SK-N-SH (cell line): ENCODE measurements at regions not wholly inside any gene's neighbourhood (a gene's known extent, or its start where the extent isn't known, plus 50 kb on each side); places are given as distances from the start of the nearest gene placed in this dataset.

Experiments used
- CTCF ChIA-PET: fragments of 300-600, 350-600 bp; formaldehyde crosslinking; extraction: SDS; loops from one replicate; lab custom pipeline; 2021; lab: Yijun Ruan, JAX
- POLR2A ChIA-PET: fragments of 350-600 bp; sonication (Branson Sonifier 250); formaldehyde crosslinking; extraction: SDS; loops from one replicate; lab custom pipeline; 2020; ENCODE audit warnings: antibody characterized with exemption, inconsistent platforms; lab: Yijun Ruan, JAX
- DNase-seq: peaks from one replicate; pipeline ENCODE4 v3.0.0; 2012
- H2AFZ ChIP-seq: fragments of 200-600 bp; sonication (generic); 2 replicates; pipeline ENCODE4 v1.8.1; 2016; ENCODE audit warnings: antibody characterized with exemption, mild to moderate bottlenecking, low read depth
- H3F3A ChIP-seq: fragments of 200-600 bp; sonication (generic); replicated peaks from 2 replicates; pipeline ENCODE3; 2016; ENCODE audit warnings: antibody characterized with exemption, mild to moderate bottlenecking; ENCODE audit not compliant: insufficient read depth
- H3K27ac ChIP-seq, 2 experiments: fragments of 200-500 bp in 1 of 2; fragments of 200-600 bp in 1 of 2; sonication (Bioruptor generic) in 1 of 2; sonication (generic), shearing (Covaris generic) in 1 of 2; 2 replicates each; pipeline versions ENCODE4 v1.5.1 to v1.6.1; 2014 to 2016; ENCODE audit warnings: low read depth in 2 of 2, inconsistent platforms in 1 of 2, low read length in 1 of 2, mild to moderate bottlenecking in 1 of 2, mixed read lengths in 1 of 2
- H3K27me3 ChIP-seq: fragments of 200-600 bp; sonication (generic), shearing (Covaris generic); 2 replicates; pipeline ENCODE4 v1.6.1; 2016; ENCODE audit warnings: mixed run types; ENCODE audit not compliant: insufficient read depth
- H3K36me3 ChIP-seq, 2 experiments: fragments of 200-500 bp in 1 of 2; fragments of 200-600 bp in 1 of 2; sonication (Bioruptor generic) in 1 of 2; sonication (generic) in 1 of 2; replicated peaks in 1 of 2; 2 replicates each; pipeline versions ENCODE3 to v1.5.1; 2014 to 2016; ENCODE audit warnings: low read length in 1 of 2, mild to moderate bottlenecking in 1 of 2; ENCODE audit not compliant: insufficient read depth in 2 of 2, control insufficient read depth in 1 of 2
- H3K4me1 ChIP-seq, 2 experiments: fragments of 200-500 bp in 1 of 2; fragments of 200-600 bp in 1 of 2; sonication (Bioruptor generic) in 1 of 2; sonication (generic), shearing (Covaris generic) in 1 of 2; 2 replicates each; pipeline versions ENCODE4 v1.5.1 to v1.6.1; 2014 to 2016; ENCODE audit warnings: low read depth in 1 of 2, low read length in 1 of 2, mixed run types in 1 of 2; ENCODE audit not compliant: insufficient read depth in 2 of 2, control insufficient read depth in 1 of 2
- H3K4me2 ChIP-seq: fragments of 200-600 bp; sonication (generic), shearing (Covaris generic); 2 replicates; pipeline ENCODE4 v1.6.1; 2017; ENCODE audit warnings: mixed run types
- H3K4me3 ChIP-seq, 2 experiments: fragments of 200-500 bp in 1 of 2; fragments of 200-600 bp in 1 of 2; sonication (Bioruptor generic) in 1 of 2; sonication (generic), shearing (Covaris generic) in 1 of 2; 2 replicates each; pipeline versions ENCODE4 v1.5.1 to v1.8.1; 2014 to 2016; ENCODE audit warnings: low read depth in 2 of 2, inconsistent platforms in 1 of 2, low read length in 1 of 2, mild to moderate bottlenecking in 1 of 2, mixed read lengths in 1 of 2, moderate library complexity in 1 of 2
- H3K79me2 ChIP-seq: fragments of 200-600 bp; sonication (generic); 2 replicates; pipeline ENCODE4 v1.8.1; 2017; ENCODE audit warnings: mild to moderate bottlenecking; ENCODE audit not compliant: insufficient read depth
- H3K9ac ChIP-seq: fragments of 200-600 bp; sonication (generic); 2 replicates; pipeline ENCODE4 v1.6.1; 2017; ENCODE audit warnings: mixed run types
- H3K9me2 ChIP-seq: fragments of 200-600 bp; sonication (generic); 2 replicates; pipeline ENCODE4 v1.6.1; 2017; ENCODE audit warnings: mixed run types
- H3K9me3 ChIP-seq: fragments of 200-600 bp; sonication (generic); 2 replicates; pipeline ENCODE4 v1.6.1; 2017; ENCODE audit warnings: mixed run types, mild to moderate bottlenecking, moderate library complexity
- H4K20me1 ChIP-seq: fragments of 200-600 bp; sonication (generic); 2 replicates; pipeline ENCODE4 v1.6.1; 2017; ENCODE audit warnings: mild to moderate bottlenecking, mixed run types; ENCODE audit not compliant: insufficient read depth
- CHD2 ChIP-seq: fragments of 150-350 bp; IDR thresholded peaks from 2 replicates; pipeline ENCODE4 v1.6.1; 2018; ENCODE audit warnings: low read length; ENCODE audit not compliant: partially characterized antibody
- CTCF ChIP-seq: fragments of 200-600 bp; sonication (generic); IDR thresholded peaks from 2 replicates; pipeline ENCODE4 v1.6.1; 2017; ENCODE audit warnings: antibody characterized with exemption, mild to moderate bottlenecking, moderate library complexity
- ELF1 ChIP-seq: IDR thresholded peaks from 2 replicates; pipeline ENCODE4 v1.4.0; 2012
- EZH2phosphoT487 ChIP-seq: fragments of 200-600 bp; sonication (generic); IDR thresholded peaks from 2 replicates; pipeline ENCODE4 v1.6.1; 2017; ENCODE audit warnings: low read depth, mixed run types, mild to moderate bottlenecking, antibody characterized with exemption, moderate library complexity, borderline replicate concordance
- FOSL2 ChIP-seq: IDR thresholded peaks from 2 replicates; pipeline ENCODE4 v1.4.0; 2012; ENCODE audit warnings: low read depth, mild to moderate bottlenecking, moderate library complexity, borderline replicate concordance
- FOXM1 ChIP-seq: IDR thresholded peaks from 2 replicates; pipeline ENCODE4 v1.4.0; 2012; ENCODE audit warnings: low read depth, mild to moderate bottlenecking
- IRF3 ChIP-seq: fragments of 150-350 bp; IDR thresholded peaks from 2 replicates; pipeline ENCODE4 v1.6.1; 2016; ENCODE audit warnings: mild to moderate bottlenecking, low read depth, low read length
- JUND ChIP-seq: IDR thresholded peaks from 2 replicates; pipeline ENCODE4 v1.4.0; 2012
- MAX ChIP-seq: IDR thresholded peaks from 2 replicates; pipeline ENCODE4 v1.4.0; 2012; ENCODE audit warnings: low read depth
- MEF2A ChIP-seq: IDR thresholded peaks from 2 replicates; pipeline ENCODE4 v1.4.0; 2012; ENCODE audit warnings: low read depth, borderline replicate concordance
- NRF1 ChIP-seq: IDR thresholded peaks from 2 replicates; pipeline ENCODE4 v1.6.1; 2012; ENCODE audit warnings: low read depth, mild to moderate bottlenecking, low read length
- POLR2AphosphoS5 ChIP-seq: IDR thresholded peaks from 2 replicates; pipeline ENCODE4 v1.6.1; 2012; ENCODE audit warnings: low read depth, low read length
- RAD21 ChIP-seq: IDR thresholded peaks from 2 replicates; pipeline ENCODE4 v1.6.1; 2012; ENCODE audit warnings: mild to moderate bottlenecking, low read length
- REST ChIP-seq: IDR thresholded peaks from 2 replicates; pipeline ENCODE4 v1.6.1; 2012; ENCODE audit warnings: mild to moderate bottlenecking, low read depth, low read length, moderate library complexity
- RXRA ChIP-seq: IDR thresholded peaks from 2 replicates; pipeline ENCODE4 v1.4.0; 2012; ENCODE audit warnings: low read depth, mild to moderate bottlenecking, borderline replicate concordance
- SIN3A ChIP-seq: IDR thresholded peaks from 2 replicates; pipeline ENCODE4 v1.6.1; 2012; ENCODE audit warnings: low read depth, mild to moderate bottlenecking, low read length, moderate library complexity, borderline replicate concordance
- USF2 ChIP-seq: fragments of 150-350 bp; IDR thresholded peaks from 2 replicates; pipeline ENCODE4 v1.6.1; 2017; ENCODE audit warnings: antibody characterized with exemption, low read length, low read depth, borderline replicate concordance
- YY1 ChIP-seq: IDR thresholded peaks from 2 replicates; pipeline ENCODE4 v1.4.0; 2012; ENCODE audit warnings: low read depth, mild to moderate bottlenecking
- ZBTB33 ChIP-seq: IDR thresholded peaks from 2 replicates; pipeline ENCODE4 v1.4.0; 2012; ENCODE audit warnings: low read depth, borderline replicate concordance
- WGBS: methylation state at CpG from one replicate; pipeline ENCODE4 v1.1.6; 2017; ENCODE audit warnings: low lambda C conversion rate; 5-methylcytosine and 5-hydroxymethylcytosine counted together

GRCh38 chr4:1522606-1523005 lies 116.4 kb upstream of the NKX1-1 start:
- Histone ChIP-seq H2AFZ (no peak overlapping the region), H3K9me2 (no peaks in the 10 kb centered on the region), H3K27ac (no peak overlapping the region), H3K9me3 (no peaks in the 10 kb centered on the region), H3F3A (no peaks in the 10 kb centered on the region), H3K27me3 (peaks cover 77% of the 10 kb centered on the region), H3K9ac (no peak overlapping the region), H3K79me2 (no peaks in the 10 kb centered on the region), H3K4me3 (no peak overlapping the region), H3K36me3 (no peaks in the 10 kb centered on the region), H4K20me1 (no peaks in the 10 kb centered on the region), H3K4me2 (no peak overlapping the region), H3K4me1 (no peaks in the 10 kb centered on the region; a peak in 1 of 4 replicates)
- TF ChIP-seq NRF1 (no peak), MAX (no peak), YY1 (no peak), CTCF (no peak), RXRA (no peak), FOXM1 (no peak), JUND (no peak), RAD21 (no peak), ELF1 (no peak), IRF3 (no peak), CHD2 (no peak), FOSL2 (no peak), EZH2phosphoT487 (no peak), USF2 (no peak), POLR2AphosphoS5 (no peak), ZBTB33 (no peak), REST (no peak), MEF2A (no peak), SIN3A (no peak)
- ChIA-PET CTCF (interaction anchor here (1.6 to 3.2 kb wide), 3 partner anchors 9 to 27 kb away, joined by 5 to 14 read pairs (median 7); no protein-coding TSS in a partner anchor), POLR2A (interaction anchor here (0.6 kb wide), 1 partner anchor 11 kb away, joined by 3 read pairs; no protein-coding TSS in a partner anchor)
- 33% methylated on average over 1 of the region's 6 CpGs for WGBS
- DNase-seq = no peak
